HL-60 (cell line): ENCODE measurements at regions not wholly inside any gene's neighbourhood (a gene's known extent, or its start where the extent isn't known, plus 50 kb on each side); places are given as distances from the start of the nearest gene placed in this dataset.

Experiments used
- CTCF ChIP-seq: IDR thresholded peaks from one replicate; pipeline ENCODE4 v1.5.1; 2011; ENCODE audit warnings: low read length, control low read depth, inconsistent platforms; ENCODE audit not compliant: insufficient read depth
- GABPA ChIP-seq: IDR thresholded peaks from 2 replicates; pipeline ENCODE4 v1.6.1; 2012; ENCODE audit warnings: low read depth
- POLR2AphosphoS5 ChIP-seq: IDR thresholded peaks from 2 replicates; pipeline ENCODE4 v1.6.1; 2012; ENCODE audit warnings: low read depth
- SPI1 ChIP-seq: IDR thresholded peaks from 2 replicates; pipeline ENCODE4 v1.6.1; 2012; ENCODE audit warnings: low read depth, mild to moderate bottlenecking, borderline replicate concordance
- TF ChIP-seq, protein P1 (sequence below): IDR thresholded peaks from 2 replicates; pipeline ENCODE4 v1.6.1; 2012; ENCODE audit warnings: low read depth; ENCODE audit not compliant: insufficient replicate concordance

DNA sequence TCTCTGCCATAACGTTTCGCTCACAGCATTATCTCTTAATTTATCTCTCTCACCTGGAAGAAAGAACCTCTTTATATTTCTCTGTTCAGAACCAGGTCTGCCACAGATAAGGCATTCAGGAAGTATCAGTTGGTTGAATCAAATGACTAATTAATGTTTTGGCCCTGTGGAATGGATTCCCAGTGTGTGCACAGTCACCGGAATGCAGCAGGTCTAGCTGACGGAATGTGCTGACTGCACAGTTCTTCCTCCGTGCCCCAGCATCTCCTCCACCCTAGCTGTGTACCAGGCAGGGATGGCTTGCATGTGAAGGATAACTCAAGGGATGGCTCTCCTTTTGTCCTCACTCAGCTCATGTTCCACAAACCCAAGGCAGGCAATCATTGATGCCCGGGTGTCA lies 141.8 kb upstream of the MSX1 start:
- TF ChIP-seq CTCF (no peak), GABPA (no peak), POLR2AphosphoS5 (no peak), SPI1 (no peak)
- TF ChIP-seq, protein P1, sequence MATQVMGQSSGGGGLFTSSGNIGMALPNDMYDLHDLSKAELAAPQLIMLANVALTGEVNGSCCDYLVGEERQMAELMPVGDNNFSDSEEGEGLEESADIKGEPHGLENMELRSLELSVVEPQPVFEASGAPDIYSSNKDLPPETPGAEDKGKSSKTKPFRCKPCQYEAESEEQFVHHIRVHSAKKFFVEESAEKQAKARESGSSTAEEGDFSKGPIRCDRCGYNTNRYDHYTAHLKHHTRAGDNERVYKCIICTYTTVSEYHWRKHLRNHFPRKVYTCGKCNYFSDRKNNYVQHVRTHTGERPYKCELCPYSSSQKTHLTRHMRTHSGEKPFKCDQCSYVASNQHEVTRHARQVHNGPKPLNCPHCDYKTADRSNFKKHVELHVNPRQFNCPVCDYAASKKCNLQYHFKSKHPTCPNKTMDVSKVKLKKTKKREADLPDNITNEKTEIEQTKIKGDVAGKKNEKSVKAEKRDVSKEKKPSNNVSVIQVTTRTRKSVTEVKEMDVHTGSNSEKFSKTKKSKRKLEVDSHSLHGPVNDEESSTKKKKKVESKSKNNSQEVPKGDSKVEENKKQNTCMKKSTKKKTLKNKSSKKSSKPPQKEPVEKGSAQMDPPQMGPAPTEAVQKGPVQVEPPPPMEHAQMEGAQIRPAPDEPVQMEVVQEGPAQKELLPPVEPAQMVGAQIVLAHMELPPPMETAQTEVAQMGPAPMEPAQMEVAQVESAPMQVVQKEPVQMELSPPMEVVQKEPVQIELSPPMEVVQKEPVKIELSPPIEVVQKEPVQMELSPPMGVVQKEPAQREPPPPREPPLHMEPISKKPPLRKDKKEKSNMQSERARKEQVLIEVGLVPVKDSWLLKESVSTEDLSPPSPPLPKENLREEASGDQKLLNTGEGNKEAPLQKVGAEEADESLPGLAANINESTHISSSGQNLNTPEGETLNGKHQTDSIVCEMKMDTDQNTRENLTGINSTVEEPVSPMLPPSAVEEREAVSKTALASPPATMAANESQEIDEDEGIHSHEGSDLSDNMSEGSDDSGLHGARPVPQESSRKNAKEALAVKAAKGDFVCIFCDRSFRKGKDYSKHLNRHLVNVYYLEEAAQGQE: no peak
